H1 (cell line): ENCODE measurements at regions not wholly inside any gene's neighbourhood (a gene's known extent, or its start where the extent isn't known, plus 50 kb on each side); places are given as distances from the start of the nearest gene placed in this dataset.

Source experiments
- CTCF ChIA-PET: fragments of 300-600 bp; sonication (Branson Sonifier 250); formaldehyde crosslinking; loops from one replicate; lab custom pipeline; 2021; ENCODE audit not compliant: partially characterized antibody; lab: Charles Lee
- POLR2A ChIA-PET: fragments of 300-600 bp; sonication (Branson Sonifier 250); formaldehyde crosslinking; loops from one replicate; lab custom pipeline; 2021; ENCODE audit warnings: inconsistent platforms; ENCODE audit not compliant: partially characterized antibody; lab: Charles Lee
- DNase-seq, 2 experiments: peaks; one replicate each; pipeline versions ENCODE4 v3.0.0 to v3.0.0-alpha.2; 2010 to 2022; ENCODE audit warnings: low spot score in 2 of 2, low read depth in 1 of 2, mixed read lengths in 1 of 2
- FAIRE-seq: peaks from 2 replicates; lab custom pipeline; 2011; peaks lifted over from hg19 to GRCh38; lab: Jason Lieb, UNC
- H2AFZ ChIP-seq: 2 replicates; pipeline ENCODE4 v1.8.1; 2012; ENCODE audit warnings: low read length, inconsistent platforms
- H2AK5ac ChIP-seq: 2 replicates; pipeline ENCODE4 v1.6.1; 2013; ENCODE audit warnings: low read depth, low read length
- H2BK120ac ChIP-seq: replicated peaks from 2 replicates; pipeline ENCODE3; 2013; ENCODE audit warnings: low read depth, low read length, inconsistent platforms
- H2BK12ac ChIP-seq: 2 replicates; pipeline ENCODE4 v1.6.1; 2013; ENCODE audit warnings: low read depth, low read length
- H2BK15ac ChIP-seq: 2 replicates; pipeline ENCODE4 v1.6.1; 2013; ENCODE audit warnings: low read length
- H2BK20ac ChIP-seq: 2 replicates; pipeline ENCODE4 v1.6.1; 2013; ENCODE audit warnings: low read length
- H2BK5ac ChIP-seq: 2 replicates; pipeline ENCODE4 v1.6.1; 2013; ENCODE audit warnings: low read depth, low read length
- H3K14ac ChIP-seq: 2 replicates; pipeline ENCODE4 v1.6.1; 2013; ENCODE audit warnings: inconsistent platforms; ENCODE audit not compliant: insufficient read length
- H3K18ac ChIP-seq: 2 replicates; pipeline ENCODE4 v1.6.1; 2013; ENCODE audit warnings: low read length; ENCODE audit errors: extremely low read depth
- H3K23ac ChIP-seq: 2 replicates; pipeline ENCODE4 v1.6.1; 2013; ENCODE audit warnings: inconsistent platforms; ENCODE audit not compliant: insufficient read length
- H3K23me2 ChIP-seq: 2 replicates; pipeline ENCODE4 v1.6.1; 2013; ENCODE audit warnings: low read depth, low read length
- H3K27ac ChIP-seq: 2 replicates; pipeline ENCODE4 v1.6.1; 2011; ENCODE audit warnings: low read depth, low read length, inconsistent platforms
- H3K27me3 ChIP-seq, 4 experiments: replicated peaks in 1 of 4; 1 replicate in 1 of 4; 2 replicates in 3 of 4; pipeline versions ENCODE4 v1.6.1 to v1.8.1; 2011 to 2013; ENCODE audit warnings: low read length in 3 of 4, mild to moderate bottlenecking in 3 of 4, inconsistent platforms in 2 of 4, mixed read lengths in 2 of 4, moderate library complexity in 1 of 4; ENCODE audit not compliant: control insufficient read depth in 3 of 4, insufficient read depth in 3 of 4; ENCODE audit errors: extremely low read depth in 1 of 4
- H3K36me3 ChIP-seq, 4 experiments: 2 replicates each; pipeline versions ENCODE4 v1.6.1 to v1.8.1; 2011 to 2013; ENCODE audit warnings: mild to moderate bottlenecking in 4 of 4, low read length in 3 of 4, moderate library complexity in 2 of 4, control low read depth in 1 of 4, inconsistent platforms in 1 of 4; ENCODE audit not compliant: insufficient read depth in 4 of 4, control insufficient read depth in 2 of 4
- H3K4ac ChIP-seq: replicated peaks from 2 replicates; pipeline ENCODE3; 2013; ENCODE audit warnings: low read length, low read depth, mixed read lengths, inconsistent platforms; ENCODE audit not compliant: insufficient read length
- H3K4me1 ChIP-seq, 4 experiments: replicated peaks in 1 of 4; 1 replicate in 1 of 4; 2 replicates in 3 of 4; pipeline versions ENCODE4 v1.6.1 to v1.8.1; 2011 to 2013; ENCODE audit warnings: low read length in 3 of 4, inconsistent platforms in 2 of 4, mixed read lengths in 1 of 4; ENCODE audit not compliant: insufficient read depth in 4 of 4, control insufficient read depth in 3 of 4
- H3K4me2 ChIP-seq, 2 experiments: 2 replicates each; pipeline versions ENCODE4 v1.6.1 to v1.8.1; 2011 to 2013; ENCODE audit warnings: low read depth in 2 of 2, low read length in 2 of 2, control low read depth in 1 of 2, inconsistent platforms in 1 of 2, mild to moderate bottlenecking in 1 of 2; ENCODE audit not compliant: insufficient read depth in 1 of 2
- H3K4me3 ChIP-seq, 4 experiments: fragments of 200-600, 300-600 bp in 1 of 4; sonication (generic), shearing (Covaris generic), sonication (Bioruptor Twin) in 1 of 4; 2 replicates each; pipeline versions ENCODE4 v1.5.1 to v1.8.1; 2011 to 2016; ENCODE audit warnings: low read length in 4 of 4, low read depth in 3 of 4, control low read depth in 2 of 4, inconsistent platforms in 2 of 4, mild to moderate bottlenecking in 2 of 4, mixed read lengths in 1 of 4, moderate library complexity in 1 of 4; ENCODE audit not compliant: insufficient read depth in 2 of 4; ENCODE audit errors: extremely low read depth in 1 of 4
- H3K56ac ChIP-seq: replicated peaks from 2 replicates; pipeline ENCODE3; 2013; ENCODE audit warnings: low read depth, mild to moderate bottlenecking, mixed read lengths, low read length, inconsistent platforms; ENCODE audit not compliant: insufficient read length
- H3K79me1 ChIP-seq: 2 replicates; pipeline ENCODE4 v1.6.1; 2013; ENCODE audit warnings: low read depth, low read length, control low read depth
- H3K79me2 ChIP-seq, 2 experiments: 2 replicates each; pipeline versions ENCODE4 v1.6.1 to v1.8.1; 2012 to 2013; ENCODE audit warnings: low read length in 2 of 2, mild to moderate bottlenecking in 2 of 2, inconsistent platforms in 1 of 2; ENCODE audit not compliant: insufficient read depth in 2 of 2, control insufficient read depth in 1 of 2
- H3K9ac ChIP-seq, 4 experiments: replicated peaks in 1 of 4; 1 replicate in 1 of 4; 2 replicates in 3 of 4; pipeline versions ENCODE4 v1.6.1 to v1.8.1; 2011 to 2013; ENCODE audit warnings: low read depth in 3 of 4, low read length in 3 of 4, control low read depth in 2 of 4, mild to moderate bottlenecking in 2 of 4, moderate library complexity in 2 of 4, inconsistent platforms in 1 of 4; ENCODE audit errors: extremely low read depth in 1 of 4
- H3K9me3 ChIP-seq, 2 experiments: 2 replicates each; pipeline versions ENCODE4 v1.6.1 to v1.8.1; 2012 to 2013; ENCODE audit warnings: mild to moderate bottlenecking in 2 of 2, moderate library complexity in 2 of 2, control low read depth in 1 of 2, inconsistent platforms in 1 of 2, low read depth in 1 of 2, low read length in 1 of 2, mixed read lengths in 1 of 2; ENCODE audit not compliant: insufficient read depth in 2 of 2
- H4K20me1 ChIP-seq, 2 experiments: replicated peaks in 1 of 2; 2 replicates each; pipeline versions ENCODE3 to v1.8.1; 2011 to 2013; ENCODE audit warnings: inconsistent platforms in 2 of 2, low read length in 2 of 2, mild to moderate bottlenecking in 1 of 2; ENCODE audit not compliant: insufficient read depth in 2 of 2, control insufficient read depth in 1 of 2
- H4K5ac ChIP-seq: 2 replicates; pipeline ENCODE4 v1.6.1; 2013; ENCODE audit warnings: low read length, low read depth, mixed read lengths, inconsistent platforms; ENCODE audit not compliant: insufficient read length
- H4K8ac ChIP-seq: 2 replicates; pipeline ENCODE4 v1.8.0; 2013; ENCODE audit warnings: mild to moderate bottlenecking, moderate library complexity, low read length, inconsistent platforms; ENCODE audit not compliant: insufficient read depth; ENCODE audit errors: extremely low read depth
- H4K91ac ChIP-seq: replicated peaks from 2 replicates; pipeline ENCODE3; 2013; ENCODE audit warnings: low read length, mixed read lengths, inconsistent platforms; ENCODE audit not compliant: insufficient read length
- ASH2L ChIP-seq: fragments of 200-600, 300-600 bp; sonication (generic); IDR thresholded peaks from one replicate; pipeline ENCODE4 v1.7.1; 2017; ENCODE audit warnings: low read length
- CEBPB ChIP-seq: IDR thresholded peaks from 2 replicates; pipeline ENCODE4 v1.6.1; 2012; ENCODE audit warnings: low read depth, low read length
- CHD1 ChIP-seq: IDR thresholded peaks from 2 replicates; pipeline ENCODE4 v1.6.1; 2012; ENCODE audit warnings: low read depth, low read length, improper control_type of control experiment
- CHD2 ChIP-seq: IDR thresholded peaks from 2 replicates; pipeline ENCODE4 v1.6.1; 2012; ENCODE audit warnings: low read length, improper control_type of control experiment
- FOSL1 ChIP-seq: IDR thresholded peaks from 2 replicates; pipeline ENCODE4 v1.6.1; 2011; ENCODE audit warnings: mild to moderate bottlenecking, low read depth, low read length, moderate library complexity; ENCODE audit not compliant: insufficient read depth
- HDAC2 ChIP-seq, 2 experiments: fragments of 300-600 bp in 1 of 2; sonication (generic) in 1 of 2; IDR thresholded peaks; 2 replicates each; pipeline ENCODE4 v1.6.1; 2011 to 2012; ENCODE audit warnings: low read depth in 2 of 2, low read length in 2 of 2, mild to moderate bottlenecking in 2 of 2, moderate library complexity in 2 of 2, borderline replicate concordance in 1 of 2, inconsistent platforms in 1 of 2
- NANOG ChIP-seq: IDR thresholded peaks from 2 replicates; pipeline ENCODE4 v1.6.1; 2011; ENCODE audit warnings: low read length, low read depth, mild to moderate bottlenecking, inconsistent platforms; ENCODE audit not compliant: insufficient read depth, poor library complexity, severe bottlenecking
- NRF1 ChIP-seq: IDR thresholded peaks from 2 replicates; pipeline ENCODE4 v1.6.1; 2011; ENCODE audit warnings: mild to moderate bottlenecking, low read depth, low read length, improper control_type of control experiment
- SIN3A ChIP-seq, 2 experiments: IDR thresholded peaks in 1 of 2; conservative IDR thresholded peaks in 1 of 2; 2 replicates each; pipeline ENCODE4 v1.6.1; 2011 to 2012; ENCODE audit warnings: low read length in 2 of 2, improper control_type of control experiment in 1 of 2, low read depth in 1 of 2, mild to moderate bottlenecking in 1 of 2
- TEAD4 ChIP-seq: IDR thresholded peaks from 2 replicates; pipeline ENCODE4 v1.6.1; 2012; ENCODE audit warnings: low read depth, low read length, inconsistent platforms, mixed read lengths
- WGBS, 2 experiments: shearing (Covaris generic) in 1 of 2; methylation state at CpG; one replicate each; pipeline versions ENCODE4 v1.1.6 to v1.1.7; 2013 to 2015; ENCODE audit warnings: low lambda C conversion rate in 2 of 2, mixed read lengths in 2 of 2, inconsistent platforms in 1 of 2, low coverage in 1 of 2, missing lambda C conversion rate in 1 of 2; ENCODE audit not compliant: insufficient replicate concordance in 2 of 2, insufficient coverage in 1 of 2, insufficient read length in 1 of 2; ENCODE audit errors: extremely low coverage in 1 of 2, missing lambda C conversion rate in 1 of 2; 5-methylcytosine and 5-hydroxymethylcytosine counted together

- CTCF ChIA-PET = interaction anchor here (1.3 to 1.4 kb wide), 2 partner anchors 27 to 504 kb away, joined by 3 to 5 read pairs; no protein-coding TSS in a partner anchor
Measured at GRCh38 chr15:69982037-69982436, 115.7 kb downstream of the TLE3 start.

More at GRCh38 chr15:69982037-69982436, 115.7 kb downstream of the TLE3 start:
- Histone ChIP-seq H2BK5ac (no peak overlapping the region), H2BK12ac (no peak overlapping the region), H3K36me3 (no peaks in the 10 kb centered on the region), H3K4me3 (no peak overlapping the region), H3K4me1 (peaks cover 0 to 3% (median 1%) of the 10 kb centered on the region in 4 experiments; a peak in 3 of 7 replicates), H2BK120ac (no peak overlapping the region), H4K8ac (no peak overlapping the region), H2AFZ (no peak overlapping the region), H4K5ac (no peak overlapping the region), H2AK5ac (no peak overlapping the region), H3K79me1 (no peaks in the 10 kb centered on the region), H3K4ac (no peak overlapping the region), H3K9me3 (no peaks in the 10 kb centered on the region), H3K23me2 (no peaks in the 10 kb centered on the region), H3K56ac (no peak overlapping the region), H3K18ac (no peak overlapping the region), H3K27me3 (no peaks in the 10 kb centered on the region), H4K91ac (no peak overlapping the region), H3K9ac (no peak overlapping the region), H4K20me1 (no peaks in the 10 kb centered on the region), H3K79me2 (no peaks in the 10 kb centered on the region), H3K4me2 (no peak overlapping the region), H2BK15ac (no peak overlapping the region), H3K27ac (no peak overlapping the region), H3K23ac (no peak overlapping the region), H3K14ac (no peak overlapping the region), H2BK20ac (no peak overlapping the region)
- no peak for DNase-seq
- 94% methylated on average over 2 of the region's 2 CpGs; no CpG with 5 or more reads in 1 of the 2 experiments for WGBS, 2 experiments
- FAIRE-seq = no peak
- POLR2A ChIA-PET = no interaction called here
- no peak for TF ChIP-seq ASH2L
- no peak for TF ChIP-seq FOSL1
- TF ChIP-seq NANOG = no peak
- TF ChIP-seq TEAD4 = no peak
- no peak for TF ChIP-seq NRF1
- TF ChIP-seq HDAC2 (IDR thresholded peaks at IDR 0.05; ENCODE audit: borderline replicate concordance in 1 of 2, low read depth in 2 of 2, low read length in 2 of 2) = no peak
- no peak for TF ChIP-seq CHD2
- TF ChIP-seq CHD1 = no peak
- TF ChIP-seq CEBPB = no peak
- no peak for TF ChIP-seq SIN3A (conservative IDR thresholded peaks at IDR 0.05 in 1 of 2, IDR thresholded peaks at IDR 0.05 in 1 of 2; ENCODE audit: low read depth in 1 of 2, low read length in 2 of 2)
